ENCODE measurements at regions not wholly inside any gene's neighbourhood (a gene's known extent, or its start where the extent isn't known, plus 50 kb on each side); places are given as distances from the start of the nearest gene placed in this dataset.
"Not testable (repeated sequence)": the region's sequence is repeated elsewhere in the genome, so short reads cannot be mapped to it uniquely, and the experiment has no call there.

- not testable (repeated sequence) for TF ChIP-seq CTCF (IDR thresholded peaks at IDR 0.05 in 8 of 11, conservative IDR thresholded peaks at IDR 0.05 in 3 of 11); POLR2A (IDR thresholded peaks at IDR 0.05)
Measured at GRCh38 chr20:40878099-40878498, 150.5 kb upstream of the TOP1 start.

Data from spleen (tissue), 7 donors.